VCaP (cell line): ENCODE measurements at regions not wholly inside any gene's neighbourhood (a gene's known extent, or its start where the extent isn't known, plus 50 kb on each side); places are given as distances from the start of the nearest gene placed in this dataset.
"Not testable (repeated sequence)": the region's sequence is repeated elsewhere in the genome, so short reads cannot be mapped to it uniquely, and the experiment has no call there.

Source experiments
- H3K27ac ChIP-seq: fragments of 450-650 bp; 2 replicates; pipeline ENCODE4 v1.5.1; 2017
- CTCF ChIP-seq: fragments of 450-650 bp; conservative IDR thresholded peaks from 2 replicates; pipeline ENCODE4 v1.5.1; 2017; ENCODE audit warnings: mild to moderate bottlenecking, moderate library complexity

- H3K27ac ChIP-seq, result no peak overlapping the region
- no peak for TF ChIP-seq CTCF
Observed at GRCh38 chr6:140708441-140708840, 1334.0 kb upstream of the CITED2 start.

GRCh38 chr6:140704008-140704407 lies 1329.6 kb upstream of the CITED2 start:
- H3K27ac ChIP-seq, result not testable (repeated sequence)

GRCh38 chr6:140697585-140697984 lies 1323.1 kb upstream of the CITED2 start:
- H3K27ac ChIP-seq, result peak overlapping the region; percentile 72
- TF ChIP-seq CTCF, result no peak

GRCh38 chr6:140684776-140685550 lies 1310.5 kb upstream of the CITED2 start:
- no peak for TF ChIP-seq CTCF
- H3K27ac ChIP-seq, result no peak overlapping the region

- TF ChIP-seq CTCF, result no peak
- no peak overlapping the region for H3K27ac ChIP-seq
Observed at GRCh38 chr6:140677781-140678528, 1303.5 kb upstream of the CITED2 start.

- peak; percentile 55 for TF ChIP-seq CTCF
- no peak overlapping the region for H3K27ac ChIP-seq
Observed at GRCh38 chr6:140671926-140672325, 1297.5 kb upstream of the CITED2 start.

- TF ChIP-seq CTCF, result no peak
- no peak overlapping the region for H3K27ac ChIP-seq
Observed at GRCh38 chr6:140670021-140670420, 1295.6 kb upstream of the CITED2 start.

- H3K27ac ChIP-seq, result no peak overlapping the region
- no peak for TF ChIP-seq CTCF
Observed at GRCh38 chr6:140669321-140669720, 1294.9 kb upstream of the CITED2 start.
